GM23338 (cell line): ENCODE measurements at regions not wholly inside any gene's neighbourhood (a gene's known extent, or its start where the extent isn't known, plus 50 kb on each side); places are given as distances from the start of the nearest gene placed in this dataset.

Experiments
- ATAC-seq: fragments of 200-7000 bp; cut with Tn5 transposase; 3 replicates; pipeline ENCODE4 v1.9.1; 2020
- DNase-seq: peaks from one replicate; pipeline ENCODE4 v3.0.0-alpha.2; 2015; ENCODE audit warnings: low spot score
- H2AFZ ChIP-seq: fragments of 200-600 bp; sonication (generic); 2 replicates; pipeline ENCODE4 v1.8.0; 2016; ENCODE audit warnings: antibody characterized with exemption, mild to moderate bottlenecking, moderate library complexity
- H3F3A ChIP-seq: fragments of 200-600 bp; sonication (generic); replicated peaks from 2 replicates; pipeline ENCODE4 v1.8.0; 2017; ENCODE audit warnings: antibody characterized with exemption, mixed run types, low read depth
- H3K27ac ChIP-seq: fragments of 200-600 bp; sonication (generic); 2 replicates; pipeline ENCODE4 v1.6.1; 2016; ENCODE audit warnings: low read depth
- H3K27me3 ChIP-seq: fragments of 200-600 bp; sonication (generic); 2 replicates; pipeline ENCODE4 v1.8.0; 2016; ENCODE audit warnings: mild to moderate bottlenecking, mixed run types, moderate library complexity; ENCODE audit not compliant: insufficient read depth
- H3K36me3 ChIP-seq: fragments of 200-600 bp; sonication (generic); 2 replicates; pipeline ENCODE4 v1.8.0; 2016; ENCODE audit warnings: mild to moderate bottlenecking; ENCODE audit not compliant: insufficient read depth
- H3K4me1 ChIP-seq: fragments of 200-600 bp; sonication (generic); 2 replicates; pipeline ENCODE4 v1.8.0; 2016; ENCODE audit warnings: mild to moderate bottlenecking, moderate library complexity; ENCODE audit not compliant: insufficient read depth
- H3K4me2 ChIP-seq: fragments of 200-600 bp; sonication (generic); 2 replicates; pipeline ENCODE4 v1.7.1; 2017; ENCODE audit warnings: mixed run types
- H3K4me3 ChIP-seq: fragments of 200-600 bp; sonication (generic); 2 replicates; pipeline ENCODE4 v1.6.1; 2016; ENCODE audit warnings: mixed run types
- H3K79me2 ChIP-seq: fragments of 200-600 bp; sonication (generic); replicated peaks from 2 replicates; pipeline ENCODE4 v1.8.0; 2017; ENCODE audit warnings: mild to moderate bottlenecking; ENCODE audit not compliant: insufficient read depth
- H3K9me2 ChIP-seq: fragments of 200-600 bp; sonication (generic); 2 replicates; pipeline ENCODE4 v1.8.0; 2017; ENCODE audit not compliant: insufficient read depth
- H4K20me1 ChIP-seq: fragments of 200-600 bp; sonication (generic); replicated peaks from 2 replicates; pipeline ENCODE4 v1.8.0; 2017; ENCODE audit warnings: mild to moderate bottlenecking; ENCODE audit not compliant: insufficient read depth
- H3K27ac Mint-ChIP-seq: 2 replicates; pipeline ENCODE4 v1.8.0; 2020; ENCODE audit warnings: inconsistent platforms, mild to moderate bottlenecking, moderate library complexity, mixed read lengths
- H3K27me3 Mint-ChIP-seq: 3 replicates; pipeline ENCODE4 v1.8.0; 2022; ENCODE audit warnings: low read depth, mild to moderate bottlenecking, moderate library complexity, mixed read lengths, inconsistent platforms; ENCODE audit not compliant: insufficient read depth, poor library complexity
- H3K36me3 Mint-ChIP-seq: 3 replicates; pipeline ENCODE4 v1.8.0; 2021; ENCODE audit warnings: low read depth, mild to moderate bottlenecking, inconsistent platforms, moderate library complexity, mixed read lengths
- H3K4me1 Mint-ChIP-seq: 3 replicates; pipeline ENCODE4 v1.8.0; 2020; ENCODE audit warnings: mild to moderate bottlenecking, inconsistent platforms, mixed read lengths
- H3K4me3 Mint-ChIP-seq: 3 replicates; pipeline ENCODE4 v1.8.0; 2021; ENCODE audit warnings: moderate library complexity, mild to moderate bottlenecking, inconsistent platforms, mixed read lengths
- H3K9me3 Mint-ChIP-seq: 3 replicates; pipeline ENCODE4 v1.8.0; 2020; ENCODE audit warnings: moderate library complexity, mild to moderate bottlenecking, inconsistent platforms, mixed read lengths
- TF ChIP-seq, protein P1 (sequence below): fragments of 250-450 bp; sonication (Bioruptor Pico); IDR thresholded peaks from 2 replicates; pipeline ENCODE4 v1.5.0; 2020; ENCODE audit warnings: mild to moderate bottlenecking, moderate library complexity
- TF ChIP-seq, protein P2 (sequence below): IDR thresholded peaks from 2 replicates; pipeline ENCODE4 v1.6.1; 2016; ENCODE audit warnings: antibody characterized with exemption
- TF ChIP-seq, protein P3 (sequence below): IDR thresholded peaks from one replicate; pipeline ENCODE4 v1.6.1; 2018; ENCODE audit warnings: antibody characterized with exemption; ENCODE audit not compliant: unreplicated experiment

DNA sequence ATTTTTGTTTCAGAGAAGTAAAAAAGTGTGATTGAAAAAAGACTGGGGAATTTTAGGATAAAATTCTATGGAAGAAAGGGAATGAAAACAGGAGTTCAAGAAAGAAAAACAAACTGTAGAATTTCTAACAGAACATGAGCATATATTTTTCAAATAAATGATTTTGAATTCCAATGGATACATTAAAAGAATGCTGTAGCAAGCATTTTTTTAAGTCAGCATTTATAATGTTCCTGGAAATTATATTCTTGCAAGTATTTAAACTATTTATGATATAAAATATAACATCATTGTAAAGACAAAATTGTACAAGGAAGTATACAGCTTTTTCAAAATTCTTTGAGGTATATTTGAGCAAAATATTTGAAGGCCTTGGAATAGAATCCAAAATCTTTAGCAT is 450.7 kb downstream of the AEBP2 start (continued):
- TF ChIP-seq, protein P1, sequence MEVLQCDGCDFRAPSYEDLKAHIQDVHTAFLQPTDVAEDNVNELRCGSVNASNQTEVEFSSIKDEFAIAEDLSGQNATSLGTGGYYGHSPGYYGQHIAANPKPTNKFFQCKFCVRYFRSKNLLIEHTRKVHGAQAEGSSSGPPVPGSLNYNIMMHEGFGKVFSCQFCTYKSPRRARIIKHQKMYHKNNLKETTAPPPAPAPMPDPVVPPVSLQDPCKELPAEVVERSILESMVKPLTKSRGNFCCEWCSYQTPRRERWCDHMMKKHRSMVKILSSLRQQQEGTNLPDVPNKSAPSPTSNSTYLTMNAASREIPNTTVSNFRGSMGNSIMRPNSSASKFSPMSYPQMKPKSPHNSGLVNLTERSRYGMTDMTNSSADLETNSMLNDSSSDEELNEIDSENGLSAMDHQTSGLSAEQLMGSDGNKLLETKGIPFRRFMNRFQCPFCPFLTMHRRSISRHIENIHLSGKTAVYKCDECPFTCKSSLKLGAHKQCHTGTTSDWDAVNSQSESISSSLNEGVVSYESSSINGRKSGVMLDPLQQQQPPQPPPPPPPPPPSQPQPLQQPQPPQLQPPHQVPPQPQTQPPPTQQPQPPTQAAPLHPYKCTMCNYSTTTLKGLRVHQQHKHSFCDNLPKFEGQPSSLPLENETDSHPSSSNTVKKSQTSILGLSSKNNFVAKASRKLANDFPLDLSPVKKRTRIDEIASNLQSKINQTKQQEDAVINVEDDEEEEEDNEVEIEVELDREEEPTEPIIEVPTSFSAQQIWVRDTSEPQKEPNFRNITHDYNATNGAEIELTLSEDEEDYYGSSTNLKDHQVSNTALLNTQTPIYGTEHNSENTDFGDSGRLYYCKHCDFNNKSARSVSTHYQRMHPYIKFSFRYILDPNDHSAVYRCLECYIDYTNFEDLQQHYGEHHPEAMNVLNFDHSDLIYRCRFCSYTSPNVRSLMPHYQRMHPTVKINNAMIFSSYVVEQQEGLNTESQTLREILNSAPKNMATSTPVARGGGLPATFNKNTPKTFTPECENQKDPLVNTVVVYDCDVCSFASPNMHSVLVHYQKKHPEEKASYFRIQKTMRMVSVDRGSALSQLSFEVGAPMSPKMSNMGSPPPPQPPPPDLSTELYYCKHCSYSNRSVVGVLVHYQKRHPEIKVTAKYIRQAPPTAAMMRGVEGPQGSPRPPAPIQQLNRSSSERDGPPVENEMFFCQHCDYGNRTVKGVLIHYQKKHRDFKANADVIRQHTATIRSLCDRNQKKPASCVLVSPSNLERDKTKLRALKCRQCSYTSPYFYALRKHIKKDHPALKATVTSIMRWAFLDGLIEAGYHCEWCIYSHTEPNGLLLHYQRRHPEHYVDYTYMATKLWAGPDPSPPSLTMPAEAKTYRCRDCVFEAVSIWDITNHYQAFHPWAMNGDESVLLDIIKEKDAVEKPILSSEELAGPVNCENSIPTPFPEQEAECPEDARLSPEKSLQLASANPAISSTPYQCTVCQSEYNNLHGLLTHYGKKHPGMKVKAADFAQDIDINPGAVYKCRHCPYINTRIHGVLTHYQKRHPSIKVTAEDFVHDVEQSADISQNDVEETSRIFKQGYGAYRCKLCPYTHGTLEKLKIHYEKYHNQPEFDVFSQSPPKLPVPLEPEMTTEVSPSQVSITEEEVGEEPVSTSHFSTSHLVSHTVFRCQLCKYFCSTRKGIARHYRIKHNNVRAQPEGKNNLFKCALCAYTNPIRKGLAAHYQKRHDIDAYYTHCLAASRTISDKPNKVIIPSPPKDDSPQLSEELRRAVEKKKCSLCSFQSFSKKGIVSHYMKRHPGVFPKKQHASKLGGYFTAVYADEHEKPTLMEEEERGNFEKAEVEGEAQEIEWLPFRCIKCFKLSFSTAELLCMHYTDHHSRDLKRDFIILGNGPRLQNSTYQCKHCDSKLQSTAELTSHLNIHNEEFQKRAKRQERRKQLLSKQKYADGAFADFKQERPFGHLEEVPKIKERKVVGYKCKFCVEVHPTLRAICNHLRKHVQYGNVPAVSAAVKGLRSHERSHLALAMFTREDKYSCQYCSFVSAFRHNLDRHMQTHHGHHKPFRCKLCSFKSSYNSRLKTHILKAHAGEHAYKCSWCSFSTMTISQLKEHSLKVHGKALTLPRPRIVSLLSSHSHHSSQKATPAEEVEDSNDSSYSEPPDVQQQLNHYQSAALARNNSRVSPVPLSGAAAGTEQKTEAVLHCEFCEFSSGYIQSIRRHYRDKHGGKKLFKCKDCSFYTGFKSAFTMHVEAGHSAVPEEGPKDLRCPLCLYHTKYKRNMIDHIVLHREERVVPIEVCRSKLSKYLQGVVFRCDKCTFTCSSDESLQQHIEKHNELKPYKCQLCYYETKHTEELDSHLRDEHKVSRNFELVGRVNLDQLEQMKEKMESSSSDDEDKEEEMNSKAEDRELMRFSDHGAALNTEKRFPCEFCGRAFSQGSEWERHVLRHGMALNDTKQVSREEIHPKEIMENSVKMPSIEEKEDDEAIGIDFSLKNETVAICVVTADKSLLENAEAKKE (CRISPR knock-in tag), result no peak
- TF ChIP-seq, protein P2, sequence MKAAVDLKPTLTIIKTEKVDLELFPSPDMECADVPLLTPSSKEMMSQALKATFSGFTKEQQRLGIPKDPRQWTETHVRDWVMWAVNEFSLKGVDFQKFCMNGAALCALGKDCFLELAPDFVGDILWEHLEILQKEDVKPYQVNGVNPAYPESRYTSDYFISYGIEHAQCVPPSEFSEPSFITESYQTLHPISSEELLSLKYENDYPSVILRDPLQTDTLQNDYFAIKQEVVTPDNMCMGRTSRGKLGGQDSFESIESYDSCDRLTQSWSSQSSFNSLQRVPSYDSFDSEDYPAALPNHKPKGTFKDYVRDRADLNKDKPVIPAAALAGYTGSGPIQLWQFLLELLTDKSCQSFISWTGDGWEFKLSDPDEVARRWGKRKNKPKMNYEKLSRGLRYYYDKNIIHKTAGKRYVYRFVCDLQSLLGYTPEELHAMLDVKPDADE, result no peak

DNA sequence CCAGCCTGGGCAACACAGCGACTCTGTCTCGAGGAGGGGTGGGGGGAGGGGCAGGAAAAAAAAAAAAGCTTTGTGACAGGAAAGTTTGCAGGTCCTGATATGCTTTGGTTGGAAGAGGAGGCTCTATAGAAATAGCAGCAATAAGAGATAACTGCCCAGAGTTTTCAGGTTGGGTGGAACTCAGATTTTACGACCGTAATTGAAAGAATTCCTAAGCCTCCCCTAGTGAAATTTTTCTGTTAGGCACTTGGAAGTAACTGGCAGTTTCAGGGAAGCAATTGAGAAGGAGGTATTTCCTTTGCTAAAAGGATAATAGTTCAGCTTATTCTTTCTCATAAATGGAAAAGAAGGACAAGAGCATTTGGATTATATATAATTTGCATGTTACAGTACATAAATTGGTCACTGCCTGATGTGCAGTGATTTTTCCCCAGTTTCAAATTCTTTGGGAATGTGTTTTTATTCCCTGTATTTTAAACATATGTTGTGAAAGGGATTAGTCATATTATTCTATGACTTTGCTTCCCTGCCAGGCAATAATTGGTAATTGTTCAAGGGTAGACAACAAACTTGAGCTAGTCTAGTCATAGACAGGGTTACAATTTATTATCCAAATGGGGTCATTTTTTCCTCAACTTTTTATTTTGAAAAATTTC is 452.8 kb downstream of the AEBP2 start:
- no peaks in the 10 kb centered on the region for H3K4me1 ChIP-seq
- H3K27ac Mint-ChIP-seq, result no peak overlapping the region
- no peak overlapping the region for H3K4me2 ChIP-seq
- H3K27me3 Mint-ChIP-seq, result peaks cover 1% of the 10 kb centered on the region
- H3K4me1 Mint-ChIP-seq, result no peaks in the 10 kb centered on the region
- H3K4me3 ChIP-seq, result no peak overlapping the region
- no peaks in the 10 kb centered on the region for H3K79me2 ChIP-seq
- H3K36me3 Mint-ChIP-seq, result no peaks in the 10 kb centered on the region
- H3K27me3 ChIP-seq, result no peaks in the 10 kb centered on the region
- H3K36me3 ChIP-seq, result no peaks in the 10 kb centered on the region
- no peaks in the 10 kb centered on the region for H3K9me2 ChIP-seq
- H3K4me3 Mint-ChIP-seq, result no peak overlapping the region
- no peaks in the 10 kb centered on the region for H3F3A ChIP-seq
- ATAC-seq, result no peak
- H3K27ac ChIP-seq, result no peak overlapping the region
- no peak overlapping the region for H2AFZ ChIP-seq
- H4K20me1 ChIP-seq, result no peaks in the 10 kb centered on the region
- H3K9me3 Mint-ChIP-seq, result no peaks in the 10 kb centered on the region
- no peak for DNase-seq
- TF ChIP-seq, protein P3, sequence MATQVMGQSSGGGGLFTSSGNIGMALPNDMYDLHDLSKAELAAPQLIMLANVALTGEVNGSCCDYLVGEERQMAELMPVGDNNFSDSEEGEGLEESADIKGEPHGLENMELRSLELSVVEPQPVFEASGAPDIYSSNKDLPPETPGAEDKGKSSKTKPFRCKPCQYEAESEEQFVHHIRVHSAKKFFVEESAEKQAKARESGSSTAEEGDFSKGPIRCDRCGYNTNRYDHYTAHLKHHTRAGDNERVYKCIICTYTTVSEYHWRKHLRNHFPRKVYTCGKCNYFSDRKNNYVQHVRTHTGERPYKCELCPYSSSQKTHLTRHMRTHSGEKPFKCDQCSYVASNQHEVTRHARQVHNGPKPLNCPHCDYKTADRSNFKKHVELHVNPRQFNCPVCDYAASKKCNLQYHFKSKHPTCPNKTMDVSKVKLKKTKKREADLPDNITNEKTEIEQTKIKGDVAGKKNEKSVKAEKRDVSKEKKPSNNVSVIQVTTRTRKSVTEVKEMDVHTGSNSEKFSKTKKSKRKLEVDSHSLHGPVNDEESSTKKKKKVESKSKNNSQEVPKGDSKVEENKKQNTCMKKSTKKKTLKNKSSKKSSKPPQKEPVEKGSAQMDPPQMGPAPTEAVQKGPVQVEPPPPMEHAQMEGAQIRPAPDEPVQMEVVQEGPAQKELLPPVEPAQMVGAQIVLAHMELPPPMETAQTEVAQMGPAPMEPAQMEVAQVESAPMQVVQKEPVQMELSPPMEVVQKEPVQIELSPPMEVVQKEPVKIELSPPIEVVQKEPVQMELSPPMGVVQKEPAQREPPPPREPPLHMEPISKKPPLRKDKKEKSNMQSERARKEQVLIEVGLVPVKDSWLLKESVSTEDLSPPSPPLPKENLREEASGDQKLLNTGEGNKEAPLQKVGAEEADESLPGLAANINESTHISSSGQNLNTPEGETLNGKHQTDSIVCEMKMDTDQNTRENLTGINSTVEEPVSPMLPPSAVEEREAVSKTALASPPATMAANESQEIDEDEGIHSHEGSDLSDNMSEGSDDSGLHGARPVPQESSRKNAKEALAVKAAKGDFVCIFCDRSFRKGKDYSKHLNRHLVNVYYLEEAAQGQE, result no peak
- TF ChIP-seq, protein P1 (CRISPR knock-in tag), result no peak
